Small intestine (tissue), 7 donors: ENCODE measurements at regions not wholly inside any gene's neighbourhood (a gene's known extent, or its start where the extent isn't known, plus 50 kb on each side); places are given as distances from the start of the nearest gene placed in this dataset.

Experiments used
- DNase-seq, 2 donors: peaks; one replicate each; pipeline versions ENCODE4 v3.0.0 to v3.0.0-alpha.2; 2013
- FAIRE-seq: peaks from 2 replicates; lab custom pipeline; 2012; peaks lifted over from hg19 to GRCh38; lab: Jason Lieb, UNC
- H3K27ac ChIP-seq, 3 donors: one replicate each; pipeline ENCODE4 v1.5.1; 2013; ENCODE audit warnings: low read length in 2 of 3, mild to moderate bottlenecking in 2 of 3, control low read depth in 1 of 3, inconsistent platforms in 1 of 3, low read depth in 1 of 3, moderate library complexity in 1 of 3
- H3K27me3 ChIP-seq, 3 donors: one replicate each; pipeline ENCODE4 v1.6.1; 2013; ENCODE audit warnings: low read length in 3 of 3, inconsistent platforms in 1 of 3; ENCODE audit not compliant: control insufficient read depth in 3 of 3, insufficient read depth in 3 of 3
- H3K36me3 ChIP-seq, 3 donors: one replicate each; pipeline ENCODE4 v1.6.1; 2013; ENCODE audit warnings: low read length in 3 of 3, inconsistent platforms in 1 of 3, low read depth in 1 of 3, mild to moderate bottlenecking in 1 of 3, moderate library complexity in 1 of 3; ENCODE audit not compliant: control insufficient read depth in 3 of 3, insufficient read depth in 2 of 3
- H3K4me1 ChIP-seq, 3 donors: one replicate each; pipeline ENCODE4 v1.6.1; 2013; ENCODE audit warnings: low read length in 2 of 3, inconsistent platforms in 1 of 3, low read depth in 1 of 3, mild to moderate bottlenecking in 1 of 3, moderate library complexity in 1 of 3; ENCODE audit not compliant: control insufficient read depth in 3 of 3, insufficient read depth in 2 of 3
- H3K4me3 ChIP-seq, 3 donors: one replicate each; pipeline ENCODE4 v1.5.1; 2013; ENCODE audit warnings: low read length in 3 of 3, control low read depth in 1 of 3, inconsistent platforms in 1 of 3, low read depth in 1 of 3, mild to moderate bottlenecking in 1 of 3, moderate library complexity in 1 of 3
- H3K9me3 ChIP-seq, 2 donors: one replicate each; pipeline ENCODE4 v1.6.1; 2013; ENCODE audit warnings: low read depth in 1 of 2, low read length in 1 of 2; ENCODE audit not compliant: control insufficient read depth in 2 of 2, insufficient read depth in 1 of 2
- WGBS, 3 donors: extraction: QIAGEN DNeasy Blood & Tissue Kit; methylation state at CpG; one replicate each; pipeline ENCODE4 v1.1.7; 2013; 5-methylcytosine and 5-hydroxymethylcytosine counted together
- donor health status: healthy with polysubstance abuse.
- donor health status: control.
- donor health status: control.
- donor health status: Bipolar disorder and iron deficiency.
- donor health status: healthy.

DNA sequence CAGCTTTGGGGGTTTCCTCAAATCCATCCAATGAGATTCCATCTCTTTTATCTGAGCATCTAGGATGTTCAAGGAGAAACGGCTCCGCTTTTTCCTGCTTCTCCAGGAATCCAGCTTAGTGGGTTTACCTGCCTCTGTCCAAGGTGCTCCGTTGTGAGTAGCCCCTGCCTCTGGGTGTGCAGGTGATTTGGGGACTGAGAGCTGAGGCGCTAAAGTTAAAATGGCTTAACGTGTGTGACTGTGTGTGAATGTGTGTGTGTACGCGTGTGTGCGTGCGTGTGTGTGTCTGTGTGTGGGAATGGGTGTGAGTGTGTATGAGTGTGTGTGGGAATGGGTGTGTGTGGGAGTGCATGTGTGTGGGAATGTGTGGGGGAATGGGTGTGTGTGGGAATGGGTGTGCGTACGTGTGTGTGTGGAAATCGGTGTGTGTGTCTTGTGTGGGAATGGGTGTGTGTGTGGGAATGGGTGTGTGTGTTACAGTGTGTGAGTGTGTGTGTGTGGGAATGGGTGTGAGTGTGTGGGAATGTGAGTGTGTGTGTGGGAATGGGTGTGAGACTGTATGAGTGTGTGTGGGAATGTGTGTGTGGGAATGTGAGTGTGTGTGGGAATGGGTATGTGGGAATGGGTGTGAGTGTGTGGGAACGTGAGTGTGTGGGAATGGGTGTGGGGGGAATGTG, 90.2 kb upstream of the INSIG1 start:
- peak overlapping the region in 1 of 3 donors; percentile 86 for H3K27ac ChIP-seq
- DNase-seq (no peak), FAIRE-seq (no peak)
- no peaks in the 10 kb centered on the region for H3K36me3 ChIP-seq
- 78 to 93% (median 88%) methylated on average over 13 of the region's 13 CpGs for WGBS, 3 donors
- H3K27me3 ChIP-seq: peaks cover 0 to 12% (median 0%) of the 10 kb centered on the region in 3 donors
- peaks cover 0 to 3% (median 0%) of the 10 kb centered on the region in 3 donors for H3K4me1 ChIP-seq
- H3K4me3 ChIP-seq: no peak overlapping the region
- H3K9me3 ChIP-seq: no peaks in the 10 kb centered on the region

DNA sequence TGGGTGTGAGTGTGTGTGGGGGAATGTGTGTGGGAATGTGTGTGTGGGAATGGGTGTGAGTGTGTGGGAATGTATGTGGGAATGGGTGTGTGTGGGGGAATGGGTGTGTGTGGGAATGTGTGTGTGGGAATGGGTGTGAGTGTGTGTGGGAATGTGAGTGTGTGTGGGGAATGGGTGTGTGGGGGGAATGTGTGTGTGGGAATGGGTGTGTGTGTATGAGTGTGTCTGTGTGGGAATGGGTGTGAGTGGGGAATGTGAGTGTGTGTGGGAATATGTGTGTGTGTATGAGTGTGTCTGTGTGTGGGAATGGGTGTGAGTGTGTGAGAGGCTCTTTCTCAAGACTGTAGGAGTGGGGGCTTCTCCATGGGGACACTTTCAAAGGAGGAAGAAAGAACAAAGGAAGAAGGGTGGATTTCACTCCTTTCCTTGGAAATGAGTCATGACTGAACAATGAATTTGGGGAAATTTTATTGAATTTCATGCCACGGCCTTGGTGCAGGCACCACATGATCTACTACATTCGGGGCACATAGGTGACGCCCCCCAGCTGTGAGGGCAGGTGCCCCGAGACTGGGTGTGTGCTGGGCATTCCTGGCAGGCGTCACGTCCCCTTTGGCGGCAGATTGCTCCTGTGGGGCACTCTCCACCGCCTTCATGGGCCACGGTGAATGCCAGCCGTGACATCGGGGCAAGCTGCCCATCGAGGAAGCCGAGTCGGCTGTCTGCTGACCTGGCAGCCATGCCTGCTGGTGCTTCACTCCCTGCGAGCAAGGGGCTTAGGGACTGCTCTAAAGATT, 88.8 kb upstream of the INSIG1 start:
- Histone ChIP-seq H3K36me3 (no peaks in the 10 kb centered on the region), H3K9me3 (no peaks in the 10 kb centered on the region), H3K27me3 (peaks cover 0 to 15% (median 0%) of the 10 kb centered on the region in 3 donors), H3K4me1 (peaks cover 0 to 3% (median 2%) of the 10 kb centered on the region in 3 donors), H3K27ac (peak overlapping the region in 1 of 3 donors; percentile 18), H3K4me3 (no peak overlapping the region)
- FAIRE-seq: no peak
- DNase-seq: no peak
- WGBS, 3 donors: 69 to 76% (median 72%) methylated on average over 15 of the region's 15 CpGs

DNA sequence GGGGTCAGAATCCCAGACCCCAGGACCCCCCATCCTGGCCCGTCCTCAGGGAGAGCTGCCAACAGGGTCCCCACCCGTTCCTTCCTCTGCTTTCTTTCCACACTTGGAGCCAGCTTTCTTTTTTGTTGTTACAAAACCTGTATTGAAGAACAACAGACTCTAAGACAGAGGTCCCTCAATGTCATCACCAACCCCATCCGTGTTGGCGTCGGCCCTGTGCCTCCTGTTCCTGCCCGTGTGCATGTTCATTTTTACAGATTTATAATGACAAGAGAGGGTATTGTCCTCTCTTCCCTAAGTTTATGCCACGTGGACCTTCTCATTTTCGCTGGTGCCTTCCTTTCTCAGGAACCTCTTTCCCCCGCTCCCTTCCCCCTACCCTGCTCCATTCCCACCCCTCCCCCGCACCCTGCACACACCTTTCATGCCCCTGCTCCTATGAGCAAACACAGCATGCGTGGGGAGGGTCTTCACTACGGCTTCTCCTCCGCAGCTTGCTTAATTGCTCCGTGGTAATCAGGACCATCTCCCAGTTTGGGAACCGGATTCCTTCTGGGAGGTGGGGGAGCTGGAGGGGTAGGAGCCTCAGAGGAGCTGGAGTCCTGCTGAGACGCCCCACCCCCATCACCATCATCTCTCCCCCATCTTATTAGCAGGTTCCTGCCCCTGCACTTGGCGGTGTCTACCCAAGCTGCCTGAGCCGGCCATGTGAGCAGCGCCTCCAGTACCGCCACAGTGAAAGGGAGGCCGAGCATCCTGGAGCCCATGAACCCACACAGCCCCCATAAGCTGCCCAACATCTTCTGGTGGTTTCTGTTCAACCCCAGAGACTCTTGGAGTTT, 88.0 kb upstream of the INSIG1 start:
- 63 to 77% (median 69%) methylated on average over 21 of the region's 21 CpGs for WGBS, 3 donors

DNA sequence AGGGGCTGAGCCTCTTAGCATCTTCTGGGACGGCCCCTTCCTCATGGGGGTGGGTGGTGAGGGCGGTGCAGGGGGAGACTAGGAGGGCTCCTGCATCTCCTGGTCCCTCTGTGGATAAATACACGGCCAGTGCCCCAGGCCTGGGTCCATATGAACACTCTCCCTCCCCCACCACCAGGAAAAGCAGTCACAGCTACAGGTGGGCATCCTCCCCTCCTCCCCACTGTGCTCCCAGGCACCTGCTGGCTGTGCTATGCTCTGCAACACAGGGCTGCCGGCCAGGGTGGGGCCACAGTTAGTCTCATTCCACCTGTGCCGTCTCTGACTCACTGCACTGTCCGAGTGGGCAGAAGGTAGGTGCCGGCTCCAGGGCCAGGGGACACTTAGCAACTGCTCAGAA, 87.3 kb upstream of the INSIG1 start:
- FAIRE-seq: no peak
- 34 to 59% (median 46%) methylated on average over 7 of the region's 7 CpGs for WGBS, 3 donors

More for the DNA sequence above, 88.0 kb upstream of the INSIG1 start:
- Histone ChIP-seq H3K27me3 (peaks cover 0 to 19% (median 2%) of the 10 kb centered on the region in 3 donors), H3K27ac (peak overlapping the region in 1 of 3 donors; percentile 18), H3K4me1 (peaks cover 0 to 5% (median 3%) of the 10 kb centered on the region in 3 donors), H3K9me3 (no peaks in the 10 kb centered on the region), H3K4me3 (no peak overlapping the region), H3K36me3 (no peaks in the 10 kb centered on the region)
- no peak for DNase-seq
- FAIRE-seq: no peak

DNA sequence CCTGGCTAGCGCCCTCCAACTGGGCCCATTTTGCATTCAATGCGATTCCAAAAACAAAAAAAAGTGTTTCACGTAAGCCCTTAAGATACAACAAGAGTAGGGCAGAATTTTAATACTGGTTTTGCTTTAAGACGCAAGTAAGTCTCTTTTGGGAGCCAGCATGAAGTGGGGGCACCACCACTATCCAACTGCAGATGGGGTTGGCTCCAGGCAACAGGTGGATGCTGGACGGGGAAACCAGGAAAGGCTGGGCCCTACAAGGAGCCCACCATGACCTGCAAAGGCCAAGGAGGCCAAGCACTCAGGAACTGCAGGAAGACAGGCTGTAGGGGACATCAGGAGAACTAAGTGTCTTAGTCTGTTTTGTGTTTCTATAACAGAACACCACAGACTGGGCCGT, 86.5 kb upstream of the INSIG1 start:
- no peak for DNase-seq
- Histone ChIP-seq H3K9me3 (no peaks in the 10 kb centered on the region), H3K27ac (no peak overlapping the region), H3K27me3 (peaks cover 0 to 26% (median 3%) of the 10 kb centered on the region in 3 donors), H3K4me1 (peaks cover 1 to 5% (median 3%) of the 10 kb centered on the region in 3 donors), H3K36me3 (no peaks in the 10 kb centered on the region), H3K4me3 (no peak overlapping the region)
- no peak for FAIRE-seq
- WGBS, 3 donors: 90 to 96% (median 90%) methylated on average over 6 of the region's 6 CpGs

More for the DNA sequence above, 87.3 kb upstream of the INSIG1 start:
- Histone ChIP-seq H3K36me3 (no peaks in the 10 kb centered on the region), H3K27me3 (peaks cover 0 to 23% (median 3%) of the 10 kb centered on the region in 3 donors), H3K4me3 (no peak overlapping the region), H3K4me1 (peaks cover 1 to 5% (median 3%) of the 10 kb centered on the region in 3 donors), H3K27ac (no peak overlapping the region), H3K9me3 (no peaks in the 10 kb centered on the region)
- no peak for DNase-seq

DNA sequence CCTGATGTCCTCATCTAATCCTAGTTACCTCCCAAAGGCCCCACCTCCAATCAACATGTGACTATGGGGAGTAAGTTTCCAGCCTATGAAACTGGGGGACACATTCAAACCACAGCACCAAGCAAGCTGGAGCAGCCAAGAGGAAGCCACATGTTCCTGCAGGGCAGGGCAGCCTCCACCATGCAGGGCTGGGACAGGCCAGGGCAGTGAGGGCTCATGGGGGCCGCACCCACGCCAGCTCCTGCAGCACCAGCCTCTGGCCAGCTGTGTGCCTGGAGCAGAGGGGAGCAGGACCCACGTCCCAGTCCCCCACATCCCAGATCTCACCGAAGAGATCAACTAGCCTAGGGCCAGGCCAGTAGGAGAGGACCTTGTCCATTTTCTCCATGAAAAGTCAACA, 85.9 kb upstream of the INSIG1 start:
- Histone ChIP-seq H3K27ac (no peak overlapping the region), H3K36me3 (no peaks in the 10 kb centered on the region), H3K9me3 (no peaks in the 10 kb centered on the region), H3K4me3 (no peak overlapping the region), H3K4me1 (peaks cover 1 to 5% (median 1%) of the 10 kb centered on the region in 3 donors), H3K27me3 (peaks cover 0 to 26% (median 3%) of the 10 kb centered on the region in 3 donors)
- no peak for DNase-seq
- no peak for FAIRE-seq
- WGBS, 3 donors: 94 to 95% (median 94%) methylated on average over 4 of the region's 4 CpGs

DNA sequence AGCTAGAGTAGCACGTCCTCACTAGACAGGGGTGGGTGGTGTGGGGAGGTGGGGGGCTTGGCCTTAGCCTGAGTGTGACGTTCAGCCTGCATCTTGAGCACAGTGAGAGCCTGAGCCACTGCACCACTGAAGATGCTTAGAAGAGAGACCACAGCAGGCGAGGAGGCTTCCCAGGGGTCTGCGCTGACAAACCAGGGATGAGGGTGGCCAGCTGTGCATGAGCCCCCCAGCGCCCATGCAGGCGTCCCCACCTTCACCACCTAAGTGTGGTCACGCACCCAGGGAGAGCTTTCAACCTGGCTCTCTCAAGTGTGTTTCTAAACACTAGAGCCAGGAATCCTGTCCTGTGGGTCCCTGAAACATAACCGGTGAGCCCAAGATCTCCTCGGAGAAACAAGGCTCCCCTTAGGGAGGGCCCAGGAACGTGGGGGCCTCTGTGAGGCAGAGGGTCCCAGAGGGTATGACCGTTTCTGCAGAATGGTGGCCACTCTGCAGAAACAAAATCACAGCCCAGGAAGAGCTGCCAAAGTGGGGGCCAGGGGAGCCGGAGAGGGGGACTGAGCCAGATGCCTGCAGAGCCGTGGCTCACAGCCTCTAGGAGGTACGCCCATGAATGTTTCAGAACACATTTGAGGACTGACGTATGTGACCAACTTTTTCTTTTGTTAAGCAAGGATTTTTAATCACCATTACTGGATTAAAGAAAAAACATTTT, 85.2 kb upstream of the INSIG1 start:
- Histone ChIP-seq H3K4me1 (peaks cover 0 to 5% (median 1%) of the 10 kb centered on the region in 3 donors), H3K9me3 (no peaks in the 10 kb centered on the region), H3K27me3 (peaks cover 0 to 26% (median 3%) of the 10 kb centered on the region in 3 donors), H3K4me3 (no peak overlapping the region), H3K36me3 (no peaks in the 10 kb centered on the region), H3K27ac (no peak overlapping the region)
- no peak for FAIRE-seq
- WGBS, 3 donors: 83 to 86% (median 84%) methylated on average over 15 of the region's 15 CpGs
- no peak for DNase-seq
